ENCODE measurements at regions not wholly inside any gene's neighbourhood (a gene's known extent, or its start where the extent isn't known, plus 50 kb on each side); places are given as distances from the start of the nearest gene placed in this dataset.
"Not testable (repeated sequence)": the region's sequence is repeated elsewhere in the genome, so short reads cannot be mapped to it uniquely, and the experiment has no call there.

GRCh38 chr3:34053626-34054025 is 255.2 kb downstream of the PDCD6IP start:
- Histone ChIP-seq H3K4me3 (no peak overlapping the region), H3K27me3 (no peaks in the 10 kb centered on the region), H3K4me1 (no peaks in the 10 kb centered on the region), H3K36me3 (no peaks in the 10 kb centered on the region), H3K27ac (no peak overlapping the region), H3K9me3 (no peaks in the 10 kb centered on the region)
- TF ChIP-seq EP300 (IDR thresholded peaks at IDR 0.05): no peak
- TF ChIP-seq POLR2A (IDR thresholded peaks at IDR 0.05): no peak
- TF ChIP-seq POLR2AphosphoS5 (IDR thresholded peaks at IDR 0.05): no peak
- TF ChIP-seq CTCF (IDR thresholded peaks at IDR 0.05): no peak
- WGBS, 2 donors: 76 to 83% methylated on average over 3 of the region's 3 CpGs
- DNase-seq: no peak
- intact Hi-C loops (cut with DNase I): no loop called here

- Histone ChIP-seq H3K4me3 (no peak overlapping the region), H3K27me3 (no peaks in the 10 kb centered on the region), H3K9me3 (peaks cover 0 to 3% (median 0%) of the 10 kb centered on the region in 4 donors), H3K4me1 (no peaks in the 10 kb centered on the region), H3K27ac (no peak overlapping the region), H3K36me3 (no peaks in the 10 kb centered on the region)
- WGBS, 2 donors: 70 to 75% methylated on average over 3 of the region's 3 CpGs
- no peak for DNase-seq
- intact Hi-C loops (cut with DNase I): no loop called here
- TF ChIP-seq POLR2A (IDR thresholded peaks at IDR 0.05) (no peak), EP300 (IDR thresholded peaks at IDR 0.05) (no peak)
These were observed 257.9 kb downstream of the PDCD6IP start for GRCh38 chr3:34056181-34056910.

GRCh38 chr3:34056951-34057390 is 258.5 kb downstream of the PDCD6IP start:
- no peak for DNase-seq
- intact Hi-C loops (cut with DNase I): no loop called here
- Histone ChIP-seq H3K36me3 (no peaks in the 10 kb centered on the region), H3K27ac (no peak overlapping the region), H3K4me1 (no peaks in the 10 kb centered on the region), H3K4me3 (no peak overlapping the region), H3K27me3 (no peaks in the 10 kb centered on the region), H3K9me3 (peaks cover 0 to 3% (median 0%) of the 10 kb centered on the region in 4 donors)
- 63 to 72% methylated on average over 3 of the region's 3 CpGs for WGBS, 2 donors
- no peak for TF ChIP-seq POLR2A (IDR thresholded peaks at IDR 0.05)
- no peak for TF ChIP-seq POLR2AphosphoS5 (IDR thresholded peaks at IDR 0.05)
- TF ChIP-seq CTCF (IDR thresholded peaks at IDR 0.05): no peak
- TF ChIP-seq EP300 (IDR thresholded peaks at IDR 0.05): no peak

GRCh38 chr3:34060995-34061394 is 262.6 kb downstream of the PDCD6IP start:
- 63 to 96% methylated on average over 1 of the region's 1 CpG for WGBS, 2 donors
- intact Hi-C loops (cut with DNase I); H3K9me3 ChIP-seq; DNase-seq; H3K4me3 ChIP-seq; H3K36me3 ChIP-seq; H3K27me3 ChIP-seq; H3K4me1 ChIP-seq; H3K27ac ChIP-seq: not testable (repeated sequence)

- H3K27me3 ChIP-seq: no peaks in the 10 kb centered on the region
- no peaks in the 10 kb centered on the region for H3K9me3 ChIP-seq
- no peaks in the 10 kb centered on the region for H3K36me3 ChIP-seq
- H3K4me3 ChIP-seq: no peak overlapping the region
- 57 to 68% methylated on average over 2 of the region's 2 CpGs for whole genome bisulfite sequencing, 2 donors
- no peak for DNase-seq
- no peaks in the 10 kb centered on the region for H3K4me1 ChIP-seq
- intact Hi-C loops (cut with DNase I): no loop called here
- TF ChIP-seq CTCF (IDR thresholded peaks at IDR 0.05) (no peak), EP300 (IDR thresholded peaks at IDR 0.05) (no peak), POLR2AphosphoS5 (IDR thresholded peaks at IDR 0.05) (no peak), POLR2A (IDR thresholded peaks at IDR 0.05) (no peak)
- no peak overlapping the region for H3K27ac ChIP-seq
These were observed 267.5 kb downstream of the PDCD6IP start for GRCh38 chr3:34065901-34066300.

GRCh38 chr3:34066328-34066727 is 267.9 kb downstream of the PDCD6IP start:
- H3K4me1 ChIP-seq: no peaks in the 10 kb centered on the region
- H3K4me3 ChIP-seq: no peak overlapping the region
- 66 to 87% methylated on average over 2 of the region's 2 CpGs for WGBS, 2 donors
- no peaks in the 10 kb centered on the region for H3K36me3 ChIP-seq
- intact Hi-C loops (cut with DNase I): no loop called here
- DNase-seq: no peak
- no peaks in the 10 kb centered on the region for H3K9me3 ChIP-seq
- H3K27ac ChIP-seq: no peak overlapping the region
- no peaks in the 10 kb centered on the region for H3K27me3 ChIP-seq
- TF ChIP-seq EP300 (IDR thresholded peaks at IDR 0.05) (no peak), CTCF (IDR thresholded peaks at IDR 0.05) (no peak), POLR2A (IDR thresholded peaks at IDR 0.05) (no peak), POLR2AphosphoS5 (IDR thresholded peaks at IDR 0.05) (no peak)

Data from sigmoid colon (tissue), 6 donors.